Gastroesophageal sphincter (tissue), 4 donors: ENCODE measurements at regions not wholly inside any gene's neighbourhood (a gene's known extent, or its start where the extent isn't known, plus 50 kb on each side); places are given as distances from the start of the nearest gene placed in this dataset.

Experiments
- ATAC-seq: fragments of 150-250 bp; one replicate; pipeline ENCODE4 v1.9.1; 2016; ENCODE audit warnings: mild to moderate bottlenecking, moderate library complexity
- H3K27ac ChIP-seq, 4 donors: fragments of 200-600 bp; sonication (generic) in 3 of 4; 1 replicate in 3 of 4; 2 replicates in 1 of 4; pipeline ENCODE4 v1.5.1; 2016 to 2019
- H3K27me3 ChIP-seq: fragments of 200-600 bp; sonication (generic); one replicate; pipeline ENCODE4 v1.5.1; 2019
- H3K36me3 ChIP-seq, 2 donors: fragments of 200-600 bp; sonication (generic); one replicate each; pipeline ENCODE4 v1.5.1; 2019; ENCODE audit warnings: control low read depth in 1 of 2
- H3K4me1 ChIP-seq, 3 donors: fragments of 200-600 bp; sonication (generic); 1 replicate in 2 of 3; 2 replicates in 1 of 3; pipeline ENCODE4 v1.5.1; 2016 to 2019; ENCODE audit warnings: control low read depth in 2 of 3
- H3K4me3 ChIP-seq, 2 donors: fragments of 200-600 bp; sonication (generic); one replicate each; pipeline ENCODE4 v1.5.1; 2019; ENCODE audit warnings: mild to moderate bottlenecking in 1 of 2, moderate library complexity in 1 of 2
- H3K9me3 ChIP-seq, 3 donors: fragments of 200-600 bp; sonication (generic); one replicate each; pipeline ENCODE4 v1.5.1; 2017 to 2019; ENCODE audit warnings: control low read depth in 2 of 3
- CTCF ChIP-seq, 4 experiments: fragments of 200-600 bp in 2 of 4; fragments of 450-650 bp in 2 of 4; sonication (generic) in 1 of 4; IDR thresholded peaks; one replicate each; pipeline ENCODE4 v1.5.1; 2017 to 2019; ENCODE audit warnings: antibody characterized with exemption in 4 of 4, mild to moderate bottlenecking in 2 of 4, moderate library complexity in 2 of 4
- EP300 ChIP-seq: sonication (generic); formaldehyde crosslinking; IDR thresholded peaks from one replicate; pipeline ENCODE4 v1.6.1; 2017; ENCODE audit warnings: antibody characterized with exemption, mild to moderate bottlenecking
- POLR2A ChIP-seq, 2 donors: fragments of 450-650 bp; IDR thresholded peaks; one replicate each; pipeline ENCODE4 v1.6.1; 2017; ENCODE audit warnings: antibody characterized with exemption in 2 of 2, mild to moderate bottlenecking in 2 of 2, moderate library complexity in 1 of 2
- POLR2AphosphoS5 ChIP-seq: sonication (generic); formaldehyde crosslinking; IDR thresholded peaks from one replicate; pipeline ENCODE4 v1.6.1; 2017; ENCODE audit warnings: antibody characterized with exemption
- WGBS, 2 donors: methylation state at CpG; one replicate each; pipeline ENCODE4 v1.1.5; 2018; ENCODE audit warnings: low coverage in 1 of 2; 5-methylcytosine and 5-hydroxymethylcytosine counted together

- no peak for ATAC-seq
- H3K4me3 ChIP-seq, result no peak overlapping the region
- peaks cover 0 to 6% (median 0%) of the 10 kb centered on the region in 3 donors for H3K9me3 ChIP-seq
- H3K27me3 ChIP-seq, result peaks cover 30% of the 10 kb centered on the region
- no peak overlapping the region for H3K27ac ChIP-seq
- TF ChIP-seq POLR2A (IDR thresholded peaks at IDR 0.05), result no peak
- no peak for TF ChIP-seq EP300
- TF ChIP-seq CTCF (IDR thresholded peaks at IDR 0.05), result no peak
- no peak for TF ChIP-seq POLR2AphosphoS5
- H3K36me3 ChIP-seq, result no peaks in the 10 kb centered on the region
- no peaks in the 10 kb centered on the region for H3K4me1 ChIP-seq
Measured at GRCh38 chr1:34363447-34363846, 186.7 kb downstream of the C1orf94 start.

- no peak for ATAC-seq
- Histone ChIP-seq H3K4me1 (no peaks in the 10 kb centered on the region), H3K36me3 (no peaks in the 10 kb centered on the region), H3K27me3 (peaks cover 28% of the 10 kb centered on the region), H3K27ac (no peak overlapping the region), H3K4me3 (no peak overlapping the region), H3K9me3 (peaks cover 0 to 6% (median 0%) of the 10 kb centered on the region in 3 donors)
- WGBS, 2 donors, result 61 to 70% methylated on average over 2 to 4 of the region's 4 CpGs
- TF ChIP-seq CTCF (IDR thresholded peaks at IDR 0.05) (no peak), EP300 (no peak), POLR2A (IDR thresholded peaks at IDR 0.05) (no peak), POLR2AphosphoS5 (no peak)
Measured at GRCh38 chr1:34363915-34364314, 187.2 kb downstream of the C1orf94 start.

GRCh38 chr1:34364376-34364775 is 187.7 kb downstream of the C1orf94 start:
- no peak for ATAC-seq
- H3K36me3 ChIP-seq, result no peaks in the 10 kb centered on the region
- H3K9me3 ChIP-seq, result peaks cover 0 to 6% (median 0%) of the 10 kb centered on the region in 3 donors
- TF ChIP-seq CTCF (IDR thresholded peaks at IDR 0.05) (no peak), EP300 (no peak), POLR2AphosphoS5 (no peak), POLR2A (IDR thresholded peaks at IDR 0.05) (no peak)
- peaks cover 23% of the 10 kb centered on the region for H3K27me3 ChIP-seq
- H3K4me3 ChIP-seq, result no peak overlapping the region
- WGBS, 2 donors, result 74 to 94% methylated on average over 3 of the region's 4 CpGs
- no peaks in the 10 kb centered on the region for H3K4me1 ChIP-seq
- H3K27ac ChIP-seq, result no peak overlapping the region

GRCh38 chr1:34365295-34365694 is 188.6 kb downstream of the C1orf94 start:
- H3K36me3 ChIP-seq, result no peaks in the 10 kb centered on the region
- H3K9me3 ChIP-seq, result peaks cover 0 to 6% (median 0%) of the 10 kb centered on the region in 3 donors
- ATAC-seq, result no peak
- H3K4me1 ChIP-seq, result no peaks in the 10 kb centered on the region
- H3K27ac ChIP-seq, result no peak overlapping the region
- TF ChIP-seq POLR2AphosphoS5 (no peak), CTCF (IDR thresholded peaks at IDR 0.05) (no peak), EP300 (no peak)
- no peak overlapping the region for H3K4me3 ChIP-seq
- WGBS, 2 donors, result 23 to 40% methylated on average over 1 of the region's 1 CpG
- peaks cover 23% of the 10 kb centered on the region for H3K27me3 ChIP-seq

GRCh38 chr1:34366875-34367624 is 190.3 kb downstream of the C1orf94 start:
- H3K4me1 ChIP-seq, result no peaks in the 10 kb centered on the region
- WGBS, 2 donors, result 68 to 72% methylated on average over 3 of the region's 3 CpGs

More at GRCh38 chr1:34366875-34367624, 190.3 kb downstream of the C1orf94 start:
- Histone ChIP-seq H3K9me3 (peaks cover 0 to 6% (median 0%) of the 10 kb centered on the region in 3 donors), H3K27me3 (peaks cover 26% of the 10 kb centered on the region), H3K27ac (no peak overlapping the region), H3K4me3 (no peak overlapping the region), H3K36me3 (no peaks in the 10 kb centered on the region)
- no peak for TF ChIP-seq EP300
- no peak for TF ChIP-seq CTCF (IDR thresholded peaks at IDR 0.05)
- TF ChIP-seq POLR2AphosphoS5, result no peak
- no peak for TF ChIP-seq POLR2A (IDR thresholded peaks at IDR 0.05)
- no peak for ATAC-seq
